Fibroblast of mammary gland (primary cell): ENCODE measurements at regions not wholly inside any gene's neighbourhood (a gene's known extent, or its start where the extent isn't known, plus 50 kb on each side); places are given as distances from the start of the nearest gene placed in this dataset.

Experiments used
- DNase-seq: peaks from one replicate; pipeline ENCODE4 v3.0.0-alpha.2; 2010; ENCODE audit warnings: low read depth
- H3K4me3 ChIP-seq: 2 replicates; pipeline ENCODE4 v1.5.1; 2011; ENCODE audit warnings: low read depth, mild to moderate bottlenecking, low read length, moderate library complexity; ENCODE audit not compliant: control insufficient read depth
- CTCF ChIP-seq: conservative IDR thresholded peaks from 2 replicates; pipeline ENCODE4 v1.5.1; 2011; ENCODE audit warnings: low read depth, low read length, inconsistent platforms; ENCODE audit not compliant: control insufficient read depth, insufficient read depth

DNA sequence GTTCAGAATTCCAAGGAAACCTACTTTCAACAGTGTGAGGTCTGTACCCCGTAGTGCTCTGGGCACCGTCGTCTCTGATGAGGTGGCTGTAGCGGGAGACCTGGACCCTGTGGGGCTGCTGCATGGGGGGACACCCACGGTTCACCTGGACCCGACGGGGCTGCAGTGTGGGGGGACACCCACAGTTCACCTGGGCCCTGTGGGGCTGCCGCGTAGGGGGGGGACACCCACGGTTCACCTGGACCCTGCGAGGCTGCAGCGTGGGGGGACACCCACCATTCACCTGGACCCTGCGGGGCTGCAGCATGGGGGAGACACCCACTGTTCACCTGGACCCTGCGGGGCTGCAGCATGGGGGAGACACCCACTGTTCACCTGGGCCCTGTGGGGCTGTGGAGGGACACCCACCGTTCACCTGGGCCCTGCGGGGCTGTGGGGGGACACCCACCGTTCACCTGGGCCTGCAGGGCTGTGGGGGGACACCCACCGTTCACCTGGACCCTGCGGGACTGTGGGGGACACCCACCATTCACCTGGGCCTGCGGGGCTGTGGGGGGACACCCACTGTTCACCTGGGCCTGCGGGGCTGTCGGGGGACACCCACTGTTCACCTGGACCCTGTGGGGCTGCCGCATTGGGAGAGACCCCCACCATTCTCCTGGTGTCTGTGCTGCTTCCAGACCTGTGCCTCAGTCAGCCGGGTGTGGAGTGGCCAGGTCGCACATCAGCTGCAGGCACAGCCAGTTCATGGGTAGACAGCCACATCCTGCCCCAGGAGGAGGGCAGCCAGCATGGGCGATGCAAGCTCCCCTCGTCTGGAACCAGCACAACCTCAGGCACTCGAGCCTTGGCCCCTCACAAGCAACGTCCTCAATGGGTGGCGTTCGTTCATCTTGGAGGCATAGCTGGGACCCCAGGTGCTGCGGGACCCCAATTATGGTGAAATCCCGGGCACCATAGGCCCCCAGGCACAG lies 114.5 kb downstream of the TMEM18 start:
- no peak overlapping the region for H3K4me3 ChIP-seq
- TF ChIP-seq CTCF: no peak
- no peak for DNase-seq

GRCh38 chr2:558879-559278 lies 118.3 kb downstream of the TMEM18 start:
- no peak for DNase-seq
- no peak for TF ChIP-seq CTCF
- H3K4me3 ChIP-seq: no peak overlapping the region

DNA sequence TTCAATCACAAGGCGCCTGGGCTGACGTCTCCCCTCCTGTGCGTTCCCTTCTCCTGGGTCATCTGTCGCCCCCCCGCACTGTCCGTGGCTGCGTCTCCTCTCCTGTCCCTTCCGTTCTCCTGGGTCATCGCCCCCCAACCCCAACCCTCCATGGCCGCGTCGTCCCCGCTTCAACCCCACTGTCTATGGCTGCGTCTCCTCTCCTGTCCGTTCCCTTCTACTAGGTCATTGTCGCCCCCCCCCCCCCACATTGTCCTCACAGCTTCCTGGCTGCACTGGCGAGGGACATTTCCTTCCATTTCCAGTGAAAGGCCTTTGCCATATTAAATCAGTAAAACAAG lies 118.9 kb downstream of the TMEM18 start:
- DNase-seq: no peak
- no peak overlapping the region for H3K4me3 ChIP-seq

GRCh38 chr2:557635-558301 lies 119.4 kb downstream of the TMEM18 start:
- no peak for DNase-seq
- no peak for TF ChIP-seq CTCF
- H3K4me3 ChIP-seq: no peak overlapping the region

More for the DNA sequence above, 118.9 kb downstream of the TMEM18 start:
- TF ChIP-seq CTCF: no peak

GRCh38 chr2:556485-556884 lies 120.7 kb downstream of the TMEM18 start:
- no peak for DNase-seq
- no peak for TF ChIP-seq CTCF
- H3K4me3 ChIP-seq: no peak overlapping the region

- DNase-seq: no peak
- no peak overlapping the region for H3K4me3 ChIP-seq
- no peak for TF ChIP-seq CTCF
Measured at GRCh38 chr2:555164-555922, 121.9 kb downstream of the TMEM18 start.
